ENCODE measurements at regions not wholly inside any gene's neighbourhood (a gene's known extent, or its start where the extent isn't known, plus 50 kb on each side); places are given as distances from the start of the nearest gene placed in this dataset.

GRCh38 chr3:74315291-74315690 lies 299.2 kb downstream of the CNTN3 start:
- TF ChIP-seq CTCF (IDR thresholded peaks at IDR 0.05; ENCODE audit: insufficient read depth, low read depth, low read length, missing control alignments) = no peak
- no peak for DNase-seq (ENCODE audit: low read depth)

GRCh38 chr3:74314696-74315095 lies 299.8 kb downstream of the CNTN3 start:
- H3K4me3 ChIP-seq (ENCODE audit: low read length) = no peak overlapping the region
- no peak for TF ChIP-seq CTCF (IDR thresholded peaks at IDR 0.05; ENCODE audit: insufficient read depth, low read depth, low read length, missing control alignments)
- DNase-seq (ENCODE audit: low read depth) = peak; percentile 5

More at GRCh38 chr3:74315291-74315690, 299.2 kb downstream of the CNTN3 start:
- H3K4me3 ChIP-seq (ENCODE audit: low read length) = no peak overlapping the region

- no peak for DNase-seq (ENCODE audit: low read depth)
- no peak overlapping the region for H3K4me3 ChIP-seq (ENCODE audit: low read length)
- no peak for TF ChIP-seq CTCF (IDR thresholded peaks at IDR 0.05; ENCODE audit: insufficient read depth, low read depth, low read length, missing control alignments)
These were observed 304.7 kb downstream of the CNTN3 start for GRCh38 chr3:74309716-74310115.

GRCh38 chr3:74304424-74304823 lies 310.0 kb downstream of the CNTN3 start:
- DNase-seq (ENCODE audit: low read depth) = no peak
- TF ChIP-seq CTCF (IDR thresholded peaks at IDR 0.05; ENCODE audit: insufficient read depth, low read depth, low read length, missing control alignments) = no peak
- H3K4me3 ChIP-seq (ENCODE audit: low read length) = no peak overlapping the region

- H3K4me3 ChIP-seq (ENCODE audit: low read length) = no peak overlapping the region
- TF ChIP-seq CTCF (IDR thresholded peaks at IDR 0.05; ENCODE audit: insufficient read depth, low read depth, low read length, missing control alignments) = no peak
- DNase-seq (ENCODE audit: low read depth) = peak; percentile 11
These were observed 310.7 kb downstream of the CNTN3 start for GRCh38 chr3:74303711-74304110.

GRCh38 chr3:74302969-74303368 lies 311.5 kb downstream of the CNTN3 start:
- H3K4me3 ChIP-seq (ENCODE audit: low read length) = no peak overlapping the region
- no peak for TF ChIP-seq CTCF (IDR thresholded peaks at IDR 0.05; ENCODE audit: insufficient read depth, low read depth, low read length, missing control alignments)
- DNase-seq (ENCODE audit: low read depth) = no peak

- no peak for DNase-seq (ENCODE audit: low read depth)
- no peak for TF ChIP-seq CTCF (IDR thresholded peaks at IDR 0.05; ENCODE audit: insufficient read depth, low read depth, low read length, missing control alignments)
- no peak overlapping the region for H3K4me3 ChIP-seq (ENCODE audit: low read length)
These were observed 312.2 kb downstream of the CNTN3 start for GRCh38 chr3:74302281-74302680.
